Pancreas (tissue), 10 donors: ENCODE measurements at regions not wholly inside any gene's neighbourhood (a gene's known extent, or its start where the extent isn't known, plus 50 kb on each side); places are given as distances from the start of the nearest gene placed in this dataset.

ENCODE experiments used
- ATAC-seq, 4 donors: fragments of 200-7000 bp; cut with Tn5 transposase; one replicate each; pipeline versions ENCODE4 v1.8.0 to v1.9.1; 2020; ENCODE audit warnings: mild to moderate bottlenecking in 4 of 4, moderate library complexity in 4 of 4
- DNase-seq, 6 donors: peaks; one replicate each; pipeline ENCODE4 v3.0.0-alpha.2; 2020
- FAIRE-seq: peaks from 2 replicates; lab custom pipeline; 2012; peaks lifted over from hg19 to GRCh38; lab: Jason Lieb, UNC
- H3K27ac ChIP-seq, 4 donors: fragments of 200-600 bp; sonication (generic); 1 replicate in 3 of 4; 2 replicates in 1 of 4; pipeline versions ENCODE4 v1.5.0 to v1.8.0; 2020
- H3K27me3 ChIP-seq, 4 donors: fragments of 200-600 bp; one replicate each; pipeline ENCODE4 v1.8.0; 2021
- H3K36me3 ChIP-seq, 3 donors: fragments of 200-600 bp; sonication (generic) in 1 of 3; one replicate each; pipeline versions ENCODE4 v1.5.0 to v1.8.0; 2020 to 2021
- H3K4me1 ChIP-seq, 3 donors: fragments of 200-600 bp; one replicate each; pipeline ENCODE4 v1.8.0; 2021
- H3K4me3 ChIP-seq, 4 donors: fragments of 200-600 bp; sonication (generic) in 2 of 4; one replicate each; pipeline versions ENCODE4 v1.5.0 to v1.8.0; 2020 to 2021
- H3K9me3 ChIP-seq, 4 donors: fragments of 200-600 bp; one replicate each; pipeline ENCODE4 v1.8.0; 2021
- CTCF ChIP-seq, 4 donors: fragments of 200-600 bp; sonication (generic) in 3 of 4; IDR thresholded peaks; one replicate each; pipeline versions ENCODE4 v1.5.0 to v1.8.0; 2021; ENCODE audit warnings: antibody characterized with exemption in 4 of 4
- WGBS, 2 donors: extraction: QIAGEN DNeasy Blood & Tissue Kit; methylation state at CpG; one replicate each; pipeline ENCODE4 v1.1.7; 2013; 5-methylcytosine and 5-hydroxymethylcytosine counted together
- intact Hi-C, 3 donors: fragments of 100-400 bp; cut with DNase I; formaldehyde crosslinking; loops; one replicate each; pipeline versions ENCODE4 v1.11.1 to v1.14.2; 2022
- donor health status: healthy with polysubstance abuse.
- donor health status: DM: no; HTN: no; CAD: no; lungs with moderate emphysema.
- donor health status: DM: no; HTN: no; CAD: no.
- donor health status: control.
- donor health status: control.
- donor health status: Bipolar disorder and iron deficiency.
- donor health status: DM: yes; HTN: yes; CAD: no.
- donor health status: DM: no; HTN: no; CAD: no.
- donor health status: DM: no; HTN: no; CAD: no.
- donor health status: DM: yes; HTN: yes; CAD: no.

DNA sequence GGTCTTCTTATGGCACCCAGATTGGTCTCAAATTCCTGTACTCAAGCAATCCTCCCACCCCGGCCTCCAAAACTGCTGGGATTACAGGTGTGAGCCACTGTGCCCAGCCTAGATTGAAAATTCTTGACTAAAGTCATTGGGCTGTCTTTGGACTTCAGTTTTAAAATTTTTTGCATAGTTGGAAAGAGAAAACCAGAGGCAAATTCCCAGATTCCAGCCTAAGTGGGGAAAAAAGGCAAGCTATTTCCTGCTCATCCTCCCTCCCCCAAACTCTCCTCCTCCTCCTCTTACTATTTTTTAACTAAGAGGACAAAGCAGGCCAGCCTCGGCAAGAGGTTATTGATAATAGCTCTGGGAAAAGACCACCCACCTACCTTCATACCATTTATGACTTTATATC is 78.6 kb upstream of the CLMP start:
- FAIRE-seq = no peak
- Histone ChIP-seq H3K4me3 (no peak overlapping the region), H3K4me1 (no peaks in the 10 kb centered on the region), H3K27me3 (no peaks in the 10 kb centered on the region), H3K36me3 (no peaks in the 10 kb centered on the region), H3K9me3 (no peaks in the 10 kb centered on the region), H3K27ac (no peak overlapping the region)
- 67 to 73% methylated on average over 2 of the region's 2 CpGs for WGBS, 2 donors
- no peak for DNase-seq
- intact Hi-C loops = no loop called here
- ATAC-seq = no peak
- TF ChIP-seq CTCF (IDR thresholded peaks at IDR 0.05) = no peak

DNA sequence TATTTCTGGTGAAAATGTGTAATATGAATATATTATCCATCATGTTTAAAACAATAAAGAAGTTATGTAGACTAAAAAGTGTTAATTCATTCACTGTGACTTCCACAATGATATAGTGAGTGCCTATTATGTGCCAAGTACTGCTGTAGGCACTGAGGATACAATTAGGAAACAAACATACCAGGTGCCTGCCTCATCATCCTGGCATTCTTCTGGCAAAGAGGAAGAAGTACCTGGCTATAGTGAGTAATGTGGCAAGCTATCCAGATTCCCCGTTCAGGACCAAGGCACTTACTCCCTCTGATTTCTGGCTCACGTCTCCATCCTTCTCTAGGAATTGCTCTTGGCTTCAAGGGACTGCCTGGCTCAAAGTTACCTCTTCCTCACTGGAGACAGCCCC is 77.5 kb upstream of the CLMP start:
- no peaks in the 10 kb centered on the region for H3K9me3 ChIP-seq
- no peak for ATAC-seq
- H3K4me3 ChIP-seq = no peak overlapping the region
- no peaks in the 10 kb centered on the region for H3K27me3 ChIP-seq
- no peak for DNase-seq
- H3K36me3 ChIP-seq = no peaks in the 10 kb centered on the region
- 35 to 65% methylated on average over 2 of the region's 2 CpGs for WGBS, 2 donors
- no peaks in the 10 kb centered on the region for H3K4me1 ChIP-seq
- intact Hi-C loops = no loop called here
- TF ChIP-seq CTCF (IDR thresholded peaks at IDR 0.05) = no peak
- no peak for FAIRE-seq
- no peak overlapping the region for H3K27ac ChIP-seq

DNA sequence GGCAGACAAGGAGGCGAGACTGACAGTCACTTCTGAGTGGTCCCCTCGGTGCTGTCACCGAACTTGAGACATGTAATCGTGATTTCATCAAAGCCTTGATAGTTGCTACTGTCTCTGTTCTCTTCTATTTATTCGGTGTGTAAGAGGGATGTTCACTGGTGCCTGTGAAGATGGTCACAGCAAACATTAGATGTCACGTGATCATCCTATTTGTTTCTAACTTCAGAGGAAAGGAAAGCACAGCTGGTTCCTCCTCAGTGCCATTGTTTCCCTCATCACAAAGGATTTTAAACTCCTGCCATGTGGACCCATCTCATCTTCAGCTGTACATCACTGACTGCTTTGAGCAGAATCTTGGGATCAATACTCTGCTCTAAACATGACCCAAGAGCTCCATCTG is 73.1 kb upstream of the CLMP start:
- 28 to 35% methylated on average over 6 of the region's 6 CpGs for WGBS, 2 donors
- intact Hi-C loops = no loop called here
- Histone ChIP-seq H3K4me3 (no peak overlapping the region), H3K9me3 (no peaks in the 10 kb centered on the region), H3K27me3 (no peaks in the 10 kb centered on the region), H3K27ac (no peak overlapping the region), H3K4me1 (no peaks in the 10 kb centered on the region), H3K36me3 (no peaks in the 10 kb centered on the region)
- TF ChIP-seq CTCF (IDR thresholded peaks at IDR 0.05) = no peak
- FAIRE-seq (no peak), DNase-seq (no peak), ATAC-seq (no peak)

- H3K27ac ChIP-seq = no peak overlapping the region
- DNase-seq (no peak), FAIRE-seq (no peak), ATAC-seq (no peak)
- no peaks in the 10 kb centered on the region for H3K27me3 ChIP-seq
- 75 to 76% methylated on average over 3 of the region's 3 CpGs for WGBS, 2 donors
- H3K4me3 ChIP-seq = no peak overlapping the region
- no peaks in the 10 kb centered on the region for H3K9me3 ChIP-seq
- H3K36me3 ChIP-seq = no peaks in the 10 kb centered on the region
- intact Hi-C loops = no loop called here
- peaks cover 0 to 3% (median 0%) of the 10 kb centered on the region in 3 donors for H3K4me1 ChIP-seq
- no peak for TF ChIP-seq CTCF (IDR thresholded peaks at IDR 0.05)
Measured at GRCh38 chr11:123265951-123266350, 70.9 kb upstream of the CLMP start.

GRCh38 chr11:123264431-123264780 is 69.4 kb upstream of the CLMP start:
- ATAC-seq (no peak), DNase-seq (no peak), FAIRE-seq (no peak)
- intact Hi-C loops = no loop called here
- H3K27me3 ChIP-seq = no peaks in the 10 kb centered on the region
- H3K36me3 ChIP-seq = no peaks in the 10 kb centered on the region
- peaks cover 0 to 3% (median 0%) of the 10 kb centered on the region in 3 donors for H3K4me1 ChIP-seq
- H3K27ac ChIP-seq = no peak overlapping the region
- no peak overlapping the region for H3K4me3 ChIP-seq
- 34 to 35% methylated on average over 3 of the region's 3 CpGs for WGBS, 2 donors
- TF ChIP-seq CTCF (IDR thresholded peaks at IDR 0.05) = no peak
- H3K9me3 ChIP-seq = no peaks in the 10 kb centered on the region
